Erythroblast (primary cell): ENCODE measurements at regions not wholly inside any gene's neighbourhood (a gene's known extent, or its start where the extent isn't known, plus 50 kb on each side); places are given as distances from the start of the nearest gene placed in this dataset.

Experiments used
- GATA1 ChIP-seq: IDR thresholded peaks from 2 replicates; pipeline ENCODE4 v1.6.1; 2011; ENCODE audit warnings: low read depth, mild to moderate bottlenecking, control low read depth, low read length, moderate library complexity
- POLR2A ChIP-seq: IDR thresholded peaks from 2 replicates; pipeline ENCODE4 v1.6.1; 2011; ENCODE audit warnings: mild to moderate bottlenecking, low read length

DNA sequence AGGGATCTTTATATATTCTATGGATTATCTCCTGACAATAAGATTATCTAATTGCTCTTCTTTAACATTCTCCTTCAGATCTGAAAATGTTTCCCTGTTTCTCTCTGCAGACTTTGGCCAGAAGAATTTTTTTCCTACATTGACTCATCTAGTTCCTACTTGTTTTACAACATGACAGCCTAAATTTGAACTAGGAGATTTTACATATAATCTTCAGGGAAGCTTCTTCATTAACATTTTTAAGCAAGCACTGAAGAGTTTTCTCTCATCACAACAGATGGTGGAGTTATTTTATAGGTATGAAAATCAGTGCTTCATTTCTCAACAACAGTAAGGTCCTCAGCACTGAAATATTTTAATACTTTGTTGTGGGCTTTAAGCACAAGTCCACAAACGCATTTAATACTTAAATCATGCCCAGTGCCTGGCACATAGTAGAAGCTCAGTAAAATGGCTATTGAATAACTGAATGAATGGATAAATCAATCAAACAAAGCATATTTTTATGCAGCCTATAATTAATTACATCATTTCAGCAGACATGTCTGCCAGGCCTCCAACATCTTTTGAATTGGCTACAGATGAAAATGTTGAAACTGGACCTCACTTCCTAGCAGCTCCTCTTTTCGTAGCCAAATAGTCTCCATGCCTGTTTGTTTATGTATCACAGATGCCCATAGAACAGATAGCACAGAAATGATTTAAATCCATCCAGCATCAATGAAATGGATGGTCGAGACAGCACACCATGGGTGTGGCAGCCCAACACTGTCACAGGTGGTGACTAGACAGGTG, 117.3 kb upstream of the POU2AF2 start:
- TF ChIP-seq POLR2A, result no peak
- no peak for TF ChIP-seq GATA1
